Activated T-cell treated with anti-CD3 and anti-CD28 coated beads for 1 hour (primary cell): ENCODE measurements at regions not wholly inside any gene's neighbourhood (a gene's known extent, or its start where the extent isn't known, plus 50 kb on each side); places are given as distances from the start of the nearest gene placed in this dataset.
"Not testable (repeated sequence)": the region's sequence is repeated elsewhere in the genome, so short reads cannot be mapped to it uniquely, and the experiment has no call there.

ENCODE experiments used
- DNase-seq: peaks from one replicate; pipeline ENCODE4 v3.0.0-alpha.2; 2020; ENCODE audit warnings: low read depth

DNA sequence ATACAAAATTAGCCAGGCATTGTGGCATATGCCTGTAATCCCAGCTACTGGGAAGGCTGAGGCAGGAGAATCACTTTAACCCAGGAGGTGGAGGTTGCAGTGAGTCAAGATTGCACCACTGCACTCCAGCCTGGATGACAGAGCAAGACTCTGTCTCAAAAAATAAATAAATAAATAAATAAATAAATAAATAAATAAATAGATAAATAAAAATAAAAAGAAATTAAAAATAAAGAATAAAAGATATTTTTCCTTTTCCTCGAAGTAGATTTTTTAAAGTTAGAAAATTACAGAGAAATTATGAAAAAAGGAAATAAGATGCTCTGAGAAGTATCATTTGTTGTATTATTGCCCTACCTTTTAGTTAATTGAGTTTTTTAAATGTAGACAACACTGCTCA is 1906.1 kb downstream of the MAT2B start:
- not testable (repeated sequence) for DNase-seq

DNA sequence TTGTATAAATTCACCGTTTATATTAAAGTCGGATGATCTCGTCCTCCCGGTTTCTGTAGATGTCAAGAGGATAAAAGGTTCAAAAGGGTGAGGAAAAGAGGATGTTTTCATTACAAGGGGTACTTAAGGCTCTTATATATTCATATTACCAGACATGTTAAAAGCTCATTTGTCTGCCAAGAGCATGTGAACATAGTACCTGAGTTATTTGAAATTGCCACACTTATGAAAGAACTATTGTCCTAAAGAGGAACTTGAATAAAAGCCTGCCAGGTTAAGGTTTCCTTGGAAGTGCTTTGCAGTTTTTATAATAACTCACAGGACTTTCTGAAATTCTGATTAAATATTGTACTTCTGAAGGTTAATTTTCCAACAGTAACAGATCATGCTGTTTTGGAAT is 1915.1 kb downstream of the MAT2B start:
- DNase-seq: no peak

GRCh38 chr5:165423697-165424299 is 1918.4 kb downstream of the MAT2B start:
- no peak for DNase-seq

DNA sequence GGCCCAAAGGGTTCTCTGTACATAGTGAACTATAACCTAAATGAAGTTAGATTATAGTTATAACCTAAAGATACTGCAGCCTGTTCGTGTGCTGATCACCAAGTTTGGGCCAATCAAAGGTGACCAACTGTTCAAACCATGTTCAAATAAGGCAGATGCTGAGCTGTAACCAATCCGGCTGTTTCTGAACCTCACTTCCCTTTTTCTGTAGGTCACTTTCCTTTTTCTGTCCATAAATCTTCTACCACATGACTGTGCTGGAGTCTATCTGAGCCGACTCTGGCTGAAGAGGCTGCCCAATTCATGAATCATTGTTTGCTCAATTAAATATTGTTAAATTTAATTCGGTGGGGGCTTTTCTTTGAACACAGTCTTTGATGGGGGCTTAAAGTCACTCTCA is 1920.2 kb downstream of the MAT2B start:
- no peak for DNase-seq

DNA sequence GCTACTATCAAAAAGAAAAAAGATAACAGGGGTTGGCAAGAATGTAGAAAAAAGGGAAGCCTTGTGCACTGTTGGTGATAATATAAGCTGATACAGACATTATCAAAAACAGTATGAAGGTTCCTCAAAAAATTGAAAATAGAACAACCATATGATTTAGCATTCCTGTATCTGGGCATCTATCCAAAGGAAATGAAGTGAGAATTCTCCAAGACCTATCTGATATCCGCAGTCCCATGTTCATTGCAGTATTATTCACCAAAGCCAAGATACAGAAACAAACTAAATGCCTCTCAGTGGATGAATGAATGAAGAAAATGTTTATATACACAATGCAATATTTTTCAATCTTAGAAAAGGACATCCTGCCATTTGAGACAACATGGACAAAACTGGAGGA is 1943.3 kb downstream of the MAT2B start:
- DNase-seq: no peak

- DNase-seq: no peak
These were observed 1952.6 kb downstream of the MAT2B start for GRCh38 chr5:165457859-165458481.

- no peak for DNase-seq
These were observed 1953.8 kb downstream of the MAT2B start for GRCh38 chr5:165459232-165459631.

- DNase-seq: no peak
These were observed 1955.5 kb downstream of the MAT2B start for GRCh38 chr5:165460911-165461310.

- DNase-seq: no peak
These were observed 1972.1 kb downstream of the MAT2B start for GRCh38 chr5:165477546-165477945.

- no peak for DNase-seq
These were observed 1990.5 kb downstream of the MAT2B start for GRCh38 chr5:165495829-165496380.

GRCh38 chr5:165497707-165498106 is 1992.3 kb downstream of the MAT2B start:
- no peak for DNase-seq

DNA sequence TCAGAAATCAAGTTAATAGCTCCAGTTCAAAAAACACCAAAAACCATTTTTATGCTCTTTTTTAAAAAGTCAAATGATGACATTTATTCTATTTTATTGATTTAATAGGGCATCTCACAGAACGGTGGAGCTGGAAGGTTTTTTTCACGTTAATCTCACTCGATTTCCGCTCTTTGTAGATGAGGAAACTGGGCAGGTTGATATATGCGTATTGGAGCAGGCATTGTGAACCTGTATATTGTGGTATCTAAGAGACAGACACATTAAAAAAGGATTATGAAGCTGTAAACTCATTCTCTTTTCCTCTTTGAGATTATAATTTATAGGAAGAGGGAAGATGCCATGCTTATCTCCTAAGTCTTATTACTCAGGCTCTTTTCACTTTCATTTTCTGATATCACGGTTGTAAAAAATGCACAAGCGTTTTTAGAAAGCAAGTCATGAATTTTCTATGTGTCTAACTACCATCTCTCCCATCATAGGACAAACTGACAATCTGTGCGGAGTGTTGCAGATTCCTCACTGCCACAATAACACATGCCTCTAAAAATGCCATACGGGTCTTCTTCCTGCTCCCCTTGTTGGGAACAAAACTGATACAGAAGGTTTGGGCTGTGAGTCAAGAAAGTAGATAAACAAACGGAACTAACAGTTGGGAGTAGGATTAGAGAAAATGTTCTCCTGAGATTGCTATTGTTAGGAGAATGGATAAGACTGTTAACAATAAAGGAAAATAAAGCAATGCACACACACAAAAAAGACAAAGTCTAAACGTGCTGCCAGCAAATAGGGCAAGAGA is 1997.7 kb downstream of the MAT2B start:
- DNase-seq: no peak

DNA sequence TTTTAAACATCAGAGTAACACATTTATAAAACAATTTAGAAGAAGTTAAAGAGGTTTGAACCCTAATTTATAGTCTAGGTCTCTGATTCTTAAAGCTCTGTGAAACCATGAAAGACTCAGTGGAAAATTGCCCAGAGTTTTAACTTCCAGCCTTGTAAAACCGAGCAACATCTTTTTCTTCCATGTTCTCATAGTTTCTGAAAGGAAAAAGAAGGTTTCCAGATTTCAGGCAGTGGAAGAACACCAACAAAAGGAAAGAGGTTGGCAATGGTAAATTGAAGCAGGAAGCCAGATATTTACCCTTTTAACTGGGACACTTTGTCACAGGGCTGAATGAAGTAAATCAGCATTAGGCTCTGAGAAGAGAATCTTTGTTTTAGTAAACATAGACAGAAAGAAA is 1999.3 kb downstream of the MAT2B start:
- DNase-seq: no peak

DNA sequence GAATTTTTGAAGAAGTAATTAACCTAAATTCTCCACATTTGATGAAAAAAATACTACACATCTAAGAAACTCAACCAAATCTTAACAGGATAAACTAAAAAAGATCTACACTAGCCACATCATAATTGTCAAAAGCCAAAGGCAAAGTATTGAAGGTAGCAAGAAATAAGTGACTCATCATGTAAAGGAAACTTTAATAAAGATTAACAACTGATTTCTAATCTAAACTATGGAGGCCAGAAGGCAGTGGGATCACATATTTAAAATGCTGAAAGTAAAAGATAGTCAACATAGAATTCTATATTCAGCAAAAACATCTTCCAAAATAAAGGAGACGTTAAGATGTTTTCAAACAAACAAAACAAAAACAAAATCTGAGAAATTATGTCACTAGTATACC is 2002.9 kb downstream of the MAT2B start:
- no peak for DNase-seq

GRCh38 chr5:165508861-165509260 is 2003.4 kb downstream of the MAT2B start:
- DNase-seq: no peak

- DNase-seq: no peak
These were observed 2016.6 kb downstream of the MAT2B start for GRCh38 chr5:165521816-165522610.

- DNase-seq: no peak
These were observed 2019.9 kb downstream of the MAT2B start for GRCh38 chr5:165525271-165525670.

DNA sequence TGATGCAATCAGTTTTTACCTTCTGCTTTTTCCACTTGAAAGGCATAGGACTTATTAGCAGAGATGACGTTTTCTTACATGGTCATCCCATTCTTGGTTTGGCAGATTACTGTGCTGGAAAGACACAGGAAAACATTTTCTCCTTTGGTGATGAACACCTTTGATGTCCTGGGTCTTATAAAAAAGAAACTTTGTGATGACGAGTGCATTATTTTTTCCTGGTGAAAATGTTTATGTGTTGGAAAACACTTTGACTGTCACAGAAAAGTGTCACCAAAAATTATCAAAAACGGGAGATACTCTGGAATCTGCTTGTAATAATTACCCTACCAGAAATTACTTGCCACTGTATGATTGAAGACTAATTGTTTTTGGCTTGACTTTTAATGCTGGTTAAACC is 2020.9 kb downstream of the MAT2B start:
- DNase-seq: no peak

DNA sequence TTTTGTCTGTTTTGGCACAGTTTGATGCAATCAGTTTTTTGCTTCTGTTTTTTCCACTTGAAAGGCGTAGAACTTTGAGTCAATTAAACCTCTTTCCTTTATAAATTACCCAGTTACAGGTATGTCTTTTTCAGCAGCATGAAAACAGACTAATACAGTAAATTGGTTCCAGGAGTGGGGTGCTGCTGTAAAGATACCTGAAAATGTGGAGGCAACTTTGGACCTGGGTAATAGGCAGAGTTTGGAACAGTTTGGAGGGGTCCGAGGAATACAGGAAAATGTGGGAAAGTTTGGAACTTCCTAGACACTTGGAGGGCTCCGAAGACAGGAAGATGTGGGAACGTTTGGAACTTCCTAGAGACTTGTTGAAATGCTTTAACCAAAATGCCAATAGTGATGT is 2022.2 kb downstream of the MAT2B start:
- no peak for DNase-seq

DNA sequence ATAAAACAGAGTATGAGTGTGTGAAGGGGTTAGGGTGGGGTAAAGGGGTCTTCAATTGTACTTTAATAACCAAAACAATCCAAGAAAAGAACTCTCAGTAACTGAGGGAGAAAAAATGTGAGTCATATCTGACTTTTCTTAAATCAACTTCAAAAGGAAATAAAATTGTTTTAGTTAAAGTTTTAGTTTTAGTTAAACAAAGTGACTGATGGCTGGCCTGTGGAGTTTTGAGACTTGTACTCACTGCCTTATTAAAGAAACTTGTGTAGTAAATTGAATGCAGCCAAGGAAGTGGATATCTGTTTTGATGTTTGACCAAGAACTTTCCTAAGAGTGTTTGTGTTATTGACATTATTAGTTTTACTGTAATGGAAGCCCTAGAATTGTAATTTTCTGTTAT is 2032.6 kb downstream of the MAT2B start:
- DNase-seq: no peak

- no peak for DNase-seq
These were observed 2054.2 kb downstream of the MAT2B start for GRCh38 chr5:165559645-165560044.

DNA sequence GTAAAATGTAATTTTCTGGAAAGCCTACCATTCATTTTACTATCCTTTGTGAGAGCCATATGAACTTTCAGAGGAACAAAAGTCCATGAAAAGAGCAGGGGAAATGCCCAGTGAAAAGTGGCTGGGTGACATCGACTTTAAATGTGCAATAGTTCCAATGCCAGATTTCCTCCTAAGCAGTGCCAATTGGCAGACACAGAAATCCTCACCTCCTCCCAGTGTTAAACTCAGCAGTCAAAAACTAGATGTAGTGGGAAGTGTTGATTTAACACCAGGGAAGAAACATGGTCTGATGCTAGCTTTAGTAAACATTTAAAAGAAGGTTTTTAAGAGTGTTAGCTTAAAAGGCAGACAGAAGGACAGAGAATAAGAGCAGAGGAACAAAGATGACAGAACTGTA is 2055.2 kb downstream of the MAT2B start:
- DNase-seq: no peak
